ENCODE measurements at regions not wholly inside any gene's neighbourhood (a gene's known extent, or its start where the extent isn't known, plus 50 kb on each side); places are given as distances from the start of the nearest gene placed in this dataset.

GRCh38 chr2:215626063-215626462 lies 190.2 kb upstream of the FN1 start:
- TF ChIP-seq CTCF (IDR thresholded peaks at IDR 0.05; ENCODE audit: low read depth, low read length, poor library complexity, severe bottlenecking) (no peak), EZH2phosphoT487 (IDR thresholded peaks at IDR 0.05; ENCODE audit: borderline replicate concordance, low read length) (no peak)

All from DOHH2 (cell line).